GM06990 (cell line): ENCODE measurements at regions not wholly inside any gene's neighbourhood (a gene's known extent, or its start where the extent isn't known, plus 50 kb on each side); places are given as distances from the start of the nearest gene placed in this dataset.
A peak's percentile ranks its signal among the peaks of the same experiment; 100 is the strongest.

ENCODE experiments used
- DNase-seq: peaks from one replicate; pipeline ENCODE4 v3.0.0-alpha.2; 2011; ENCODE audit not compliant: insufficient read length; ENCODE audit errors: extremely low read depth
- H3K27me3 ChIP-seq: replicated peaks from 2 replicates; pipeline ENCODE4 v1.6.0; 2011; ENCODE audit warnings: low read length; ENCODE audit not compliant: control insufficient read depth, insufficient read depth
- H3K36me3 ChIP-seq: 2 replicates; pipeline ENCODE4 v1.5.1; 2011; ENCODE audit warnings: low read length; ENCODE audit not compliant: control insufficient read depth, insufficient read depth
- H3K4me3 ChIP-seq: replicated peaks from 2 replicates; pipeline ENCODE4 v1.5.1; 2011; ENCODE audit warnings: low read depth, mild to moderate bottlenecking, control low read depth, low read length
- TF ChIP-seq, protein P1 (sequence below): IDR thresholded peaks from 2 replicates; pipeline ENCODE4 v1.5.1; 2011; ENCODE audit warnings: low read length, control low read depth, mild to moderate bottlenecking, inconsistent platforms; ENCODE audit not compliant: insufficient read depth, poor library complexity, severe bottlenecking

GRCh38 chr13:42658019-42658418 lies 84.1 kb downstream of the TNFSF11 start:
- H3K36me3 ChIP-seq: no peaks in the 10 kb centered on the region
- TF ChIP-seq, protein P1, sequence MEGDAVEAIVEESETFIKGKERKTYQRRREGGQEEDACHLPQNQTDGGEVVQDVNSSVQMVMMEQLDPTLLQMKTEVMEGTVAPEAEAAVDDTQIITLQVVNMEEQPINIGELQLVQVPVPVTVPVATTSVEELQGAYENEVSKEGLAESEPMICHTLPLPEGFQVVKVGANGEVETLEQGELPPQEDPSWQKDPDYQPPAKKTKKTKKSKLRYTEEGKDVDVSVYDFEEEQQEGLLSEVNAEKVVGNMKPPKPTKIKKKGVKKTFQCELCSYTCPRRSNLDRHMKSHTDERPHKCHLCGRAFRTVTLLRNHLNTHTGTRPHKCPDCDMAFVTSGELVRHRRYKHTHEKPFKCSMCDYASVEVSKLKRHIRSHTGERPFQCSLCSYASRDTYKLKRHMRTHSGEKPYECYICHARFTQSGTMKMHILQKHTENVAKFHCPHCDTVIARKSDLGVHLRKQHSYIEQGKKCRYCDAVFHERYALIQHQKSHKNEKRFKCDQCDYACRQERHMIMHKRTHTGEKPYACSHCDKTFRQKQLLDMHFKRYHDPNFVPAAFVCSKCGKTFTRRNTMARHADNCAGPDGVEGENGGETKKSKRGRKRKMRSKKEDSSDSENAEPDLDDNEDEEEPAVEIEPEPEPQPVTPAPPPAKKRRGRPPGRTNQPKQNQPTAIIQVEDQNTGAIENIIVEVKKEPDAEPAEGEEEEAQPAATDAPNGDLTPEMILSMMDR: no peak
- H3K27me3 ChIP-seq: no peaks in the 10 kb centered on the region; the same call in none of the 2 replicates
- no peak for DNase-seq
- no peak overlapping the region for H3K4me3 ChIP-seq

- no peaks in the 10 kb centered on the region; the same call in none of the 2 replicates for H3K27me3 ChIP-seq
- DNase-seq: no peak
Observed at GRCh38 chr13:42660333-42660965, 86.5 kb downstream of the TNFSF11 start.

DNA sequence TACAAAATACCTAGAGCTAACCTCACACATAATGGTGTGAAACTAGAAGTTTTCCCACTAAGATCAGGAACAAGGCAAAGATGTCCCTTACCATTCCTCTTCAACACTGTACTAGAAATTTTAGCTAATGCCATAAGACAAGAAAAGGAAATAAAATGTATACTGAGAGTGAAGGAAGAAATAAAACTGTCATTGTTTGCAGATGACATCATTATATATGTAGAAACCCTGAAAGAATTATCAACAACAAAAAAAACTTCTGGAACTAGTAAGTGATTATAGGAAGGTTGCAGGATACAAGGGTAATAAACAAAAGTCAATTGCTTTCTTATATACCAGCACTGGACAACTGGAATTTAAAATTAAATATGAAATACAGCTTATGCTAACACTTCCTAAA lies 93.7 kb downstream of the TNFSF11 start:
- H3K4me3 ChIP-seq: no peak overlapping the region
- H3K27me3 ChIP-seq: no peaks in the 10 kb centered on the region
- TF ChIP-seq, protein P1: no peak
- no peak for DNase-seq
- no peaks in the 10 kb centered on the region for H3K36me3 ChIP-seq

More at GRCh38 chr13:42660333-42660965, 86.5 kb downstream of the TNFSF11 start:
- Histone ChIP-seq H3K36me3 (no peaks in the 10 kb centered on the region), H3K4me3 (no peak overlapping the region)
- TF ChIP-seq, protein P1: peak; percentile 3

DNA sequence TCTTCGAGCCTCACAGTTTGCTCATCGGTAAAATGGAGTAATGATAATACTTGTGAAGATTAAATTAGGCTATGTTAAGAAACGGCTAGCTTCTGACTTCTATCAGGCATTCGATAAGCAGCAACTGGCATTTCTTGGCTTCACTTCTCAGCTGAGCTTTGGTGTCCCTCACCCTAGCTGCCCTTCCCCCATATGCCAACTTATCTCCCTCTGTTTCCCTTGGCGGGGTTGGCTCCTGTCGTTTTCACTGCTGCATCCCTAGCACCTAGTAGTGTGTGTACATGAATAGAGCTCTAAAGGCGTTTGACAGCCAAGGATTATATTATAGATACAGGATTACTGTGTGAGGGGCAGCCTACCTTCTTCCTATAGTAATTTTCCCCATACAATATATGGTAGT lies 97.5 kb downstream of the TNFSF11 start:
- Histone ChIP-seq H3K4me3 (no peak overlapping the region), H3K36me3 (no peaks in the 10 kb centered on the region), H3K27me3 (no peaks in the 10 kb centered on the region)
- TF ChIP-seq, protein P1: no peak
- no peak for DNase-seq

- H3K4me3 ChIP-seq: no peak overlapping the region
- DNase-seq: no peak
- TF ChIP-seq, protein P1: no peak
- no peaks in the 10 kb centered on the region for H3K36me3 ChIP-seq
- no peaks in the 10 kb centered on the region for H3K27me3 ChIP-seq
Observed at GRCh38 chr13:42673677-42674076, 99.7 kb downstream of the TNFSF11 start.

- H3K27me3 ChIP-seq: no peaks in the 10 kb centered on the region
- no peak for DNase-seq
- TF ChIP-seq, protein P1: no peak
- H3K36me3 ChIP-seq: no peaks in the 10 kb centered on the region
- no peak overlapping the region for H3K4me3 ChIP-seq
Observed at GRCh38 chr13:42680748-42681147, 100.6 kb upstream of the FAM216B start.
